Activated naive CD4-positive, alpha-beta T cell treated with anti-CD3 and anti-CD28 coated beads for 36 hours (primary cell): ENCODE measurements at regions not wholly inside any gene's neighbourhood (a gene's known extent, or its start where the extent isn't known, plus 50 kb on each side); places are given as distances from the start of the nearest gene placed in this dataset.

Experiments used
- CTCF ChIA-PET: fragments of 350-600 bp; sonication (Branson Sonifier 250); formaldehyde crosslinking; loops from one replicate; lab custom pipeline; 2021; ENCODE audit warnings: antibody characterized with exemption; lab: Charles Lee
- DNase-seq: peaks from one replicate; pipeline ENCODE4 v3.0.0-alpha.2; 2020
- H3K27ac Mint-ChIP-seq: one replicate; pipeline ENCODE4 v1.8.0; 2021; ENCODE audit warnings: mild to moderate bottlenecking, mixed read lengths
- H3K27me3 Mint-ChIP-seq: one replicate; pipeline ENCODE4 v1.8.0; 2021; ENCODE audit warnings: low read depth, mixed read lengths
- H3K36me3 Mint-ChIP-seq: one replicate; pipeline ENCODE4 v1.8.0; 2021; ENCODE audit warnings: low read depth, mixed read lengths
- H3K4me1 Mint-ChIP-seq: one replicate; pipeline ENCODE4 v1.8.0; 2021; ENCODE audit warnings: low read depth, mixed read lengths
- H3K4me3 Mint-ChIP-seq: one replicate; pipeline ENCODE4 v1.8.0; 2021; ENCODE audit warnings: mild to moderate bottlenecking, moderate library complexity, mixed read lengths
- H3K9me3 Mint-ChIP-seq: one replicate; pipeline ENCODE4 v1.8.0; 2021; ENCODE audit warnings: mixed read lengths
- intact Hi-C: fragments of 100-400 bp; cut with micrococcal nuclease; formaldehyde crosslinking; loops from one replicate; pipeline ENCODE4 v1.15.1; 2023

DNA sequence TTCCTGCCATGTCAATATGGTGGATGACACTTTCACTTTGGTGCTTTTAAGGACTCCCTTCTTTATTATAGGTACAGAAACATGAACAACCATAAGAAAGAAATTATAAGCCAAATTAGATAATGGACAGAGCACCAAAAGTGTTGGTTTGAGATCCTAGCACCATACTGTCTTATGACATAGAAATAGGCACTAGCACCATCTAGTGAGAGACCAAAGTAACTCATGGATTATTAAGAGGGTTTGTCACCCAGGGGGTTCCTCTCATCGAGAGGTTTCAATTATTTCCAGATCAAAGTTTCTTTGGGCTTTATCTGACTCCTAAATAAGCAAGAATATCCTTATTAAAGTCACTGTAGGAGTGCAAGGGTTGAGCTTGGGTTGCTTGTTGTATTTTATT, 153.0 kb upstream of the DIO2 start:
- intact Hi-C loops = no loop called here
- no peak overlapping the region for H3K27ac Mint-ChIP-seq
- H3K36me3 Mint-ChIP-seq = no peaks in the 10 kb centered on the region
- CTCF ChIA-PET = no interaction called here
- H3K27me3 Mint-ChIP-seq = no peaks in the 10 kb centered on the region
- no peak overlapping the region for H3K4me3 Mint-ChIP-seq
- no peak for DNase-seq
- no peaks in the 10 kb centered on the region for H3K4me1 Mint-ChIP-seq
- peaks cover 6% of the 10 kb centered on the region for H3K9me3 Mint-ChIP-seq

GRCh38 chr14:80358112-80358511, 146.8 kb upstream of the DIO2 start:
- H3K27ac Mint-ChIP-seq = no peak overlapping the region
- peaks cover 6% of the 10 kb centered on the region for H3K9me3 Mint-ChIP-seq
- H3K4me3 Mint-ChIP-seq = no peak overlapping the region
- no peak for DNase-seq
- CTCF ChIA-PET = no interaction called here
- H3K4me1 Mint-ChIP-seq = no peaks in the 10 kb centered on the region
- H3K27me3 Mint-ChIP-seq = no peaks in the 10 kb centered on the region
- intact Hi-C loops = no loop called here
- no peaks in the 10 kb centered on the region for H3K36me3 Mint-ChIP-seq

- H3K27ac Mint-ChIP-seq = no peak overlapping the region
- no peaks in the 10 kb centered on the region for H3K36me3 Mint-ChIP-seq
- H3K9me3 Mint-ChIP-seq = peaks cover 4% of the 10 kb centered on the region
- H3K4me3 Mint-ChIP-seq = no peak overlapping the region
- no peaks in the 10 kb centered on the region for H3K27me3 Mint-ChIP-seq
- intact Hi-C loops = no loop called here
- CTCF ChIA-PET = no interaction called here
- no peaks in the 10 kb centered on the region for H3K4me1 Mint-ChIP-seq
- no peak for DNase-seq
These were observed 145.1 kb upstream of the DIO2 start for GRCh38 chr14:80356413-80356812.

DNA sequence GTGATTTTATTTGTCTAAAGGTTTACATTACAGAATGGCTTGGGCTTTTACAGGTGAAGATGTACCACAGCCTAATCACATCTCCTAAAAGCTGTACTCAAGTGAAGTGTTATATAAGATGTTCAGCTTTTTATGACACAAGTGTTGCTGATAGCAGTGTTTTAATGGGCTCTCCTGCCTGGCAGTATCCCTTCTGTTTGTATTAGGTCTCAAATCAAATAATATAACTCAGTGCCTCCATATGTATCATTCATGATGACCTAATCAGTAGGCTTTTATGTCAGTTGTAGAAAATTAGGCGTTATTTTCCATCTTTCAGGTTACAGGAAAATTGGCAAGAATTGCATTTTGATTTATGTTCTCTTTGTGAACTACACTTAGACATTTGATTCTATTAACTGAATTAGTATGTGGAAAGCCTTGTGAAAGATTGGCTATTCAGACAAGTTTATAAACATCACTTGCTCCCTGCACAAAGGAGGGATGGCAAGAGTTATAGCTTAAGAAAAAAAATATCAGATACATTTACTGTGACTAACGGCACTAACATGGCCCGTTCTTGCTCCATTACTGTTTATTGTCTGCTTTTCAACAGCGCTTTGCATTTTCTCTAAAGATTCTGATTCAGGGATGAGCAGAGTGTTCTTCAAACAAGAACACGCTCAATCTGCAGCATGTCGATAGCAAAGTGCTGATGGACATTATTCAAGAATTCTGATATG, 143.7 kb upstream of the DIO2 start:
- H3K4me3 Mint-ChIP-seq = no peak overlapping the region
- peaks cover 2% of the 10 kb centered on the region for H3K9me3 Mint-ChIP-seq
- DNase-seq = no peak
- CTCF ChIA-PET = no interaction called here
- H3K36me3 Mint-ChIP-seq = no peaks in the 10 kb centered on the region
- H3K4me1 Mint-ChIP-seq = no peaks in the 10 kb centered on the region
- H3K27ac Mint-ChIP-seq = no peak overlapping the region
- no peaks in the 10 kb centered on the region for H3K27me3 Mint-ChIP-seq
- intact Hi-C loops = no loop called here

GRCh38 chr14:80352471-80352870, 141.2 kb upstream of the DIO2 start:
- CTCF ChIA-PET = interaction anchor here (0.7 kb wide), 1 partner anchor 13 kb away, joined by 3 read pairs; no protein-coding TSS in a partner anchor
- Mint-ChIP-seq H3K27ac (no peak overlapping the region), H3K4me1 (no peaks in the 10 kb centered on the region), H3K9me3 (no peaks in the 10 kb centered on the region), H3K4me3 (no peak overlapping the region), H3K36me3 (no peaks in the 10 kb centered on the region), H3K27me3 (no peaks in the 10 kb centered on the region)
- intact Hi-C loops = no loop called here
- no peak for DNase-seq

DNA sequence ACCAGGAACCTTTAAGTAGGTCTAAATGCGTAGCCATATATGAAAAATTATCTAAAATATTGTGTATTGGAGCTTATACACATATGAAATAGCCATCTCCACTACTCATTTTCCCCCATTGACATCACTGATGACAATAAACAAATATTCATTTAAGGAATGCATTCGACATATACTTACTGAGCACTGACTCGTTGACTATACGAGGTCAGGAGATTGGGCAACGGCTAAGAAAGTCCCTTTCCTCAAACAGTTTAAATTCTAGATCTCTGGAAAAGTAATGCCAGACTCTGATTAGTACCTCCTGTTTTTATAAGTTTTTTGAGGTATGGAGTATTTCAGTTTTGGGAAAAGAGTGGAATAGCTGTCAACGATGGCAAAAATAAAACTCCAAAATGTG, 139.4 kb upstream of the DIO2 start:
- no peak for DNase-seq
- Mint-ChIP-seq H3K27me3 (no peaks in the 10 kb centered on the region), H3K9me3 (no peaks in the 10 kb centered on the region), H3K36me3 (no peaks in the 10 kb centered on the region), H3K4me1 (no peaks in the 10 kb centered on the region), H3K27ac (no peak overlapping the region), H3K4me3 (no peak overlapping the region)
- CTCF ChIA-PET = no interaction called here
- intact Hi-C loops = no loop called here

- H3K9me3 Mint-ChIP-seq = no peaks in the 10 kb centered on the region
- H3K4me1 Mint-ChIP-seq = no peaks in the 10 kb centered on the region
- no peak overlapping the region for H3K27ac Mint-ChIP-seq
- intact Hi-C loops = no loop called here
- no peak for DNase-seq
- H3K4me3 Mint-ChIP-seq = no peak overlapping the region
- CTCF ChIA-PET = no interaction called here
- H3K27me3 Mint-ChIP-seq = no peaks in the 10 kb centered on the region
- no peaks in the 10 kb centered on the region for H3K36me3 Mint-ChIP-seq
These were observed 135.1 kb upstream of the DIO2 start for GRCh38 chr14:80346395-80346794.

GRCh38 chr14:80344208-80344607, 132.9 kb upstream of the DIO2 start:
- no peaks in the 10 kb centered on the region for H3K36me3 Mint-ChIP-seq
- H3K4me3 Mint-ChIP-seq = no peak overlapping the region
- no peaks in the 10 kb centered on the region for H3K4me1 Mint-ChIP-seq
- H3K27ac Mint-ChIP-seq = no peak overlapping the region
- intact Hi-C loops = no loop called here
- CTCF ChIA-PET = interaction anchor here (0.6 kb wide), 1 partner anchor 101 kb away, joined by 3 read pairs; no protein-coding TSS in a partner anchor
- H3K27me3 Mint-ChIP-seq = no peaks in the 10 kb centered on the region
- DNase-seq = no peak
- peaks cover 2% of the 10 kb centered on the region for H3K9me3 Mint-ChIP-seq

DNA sequence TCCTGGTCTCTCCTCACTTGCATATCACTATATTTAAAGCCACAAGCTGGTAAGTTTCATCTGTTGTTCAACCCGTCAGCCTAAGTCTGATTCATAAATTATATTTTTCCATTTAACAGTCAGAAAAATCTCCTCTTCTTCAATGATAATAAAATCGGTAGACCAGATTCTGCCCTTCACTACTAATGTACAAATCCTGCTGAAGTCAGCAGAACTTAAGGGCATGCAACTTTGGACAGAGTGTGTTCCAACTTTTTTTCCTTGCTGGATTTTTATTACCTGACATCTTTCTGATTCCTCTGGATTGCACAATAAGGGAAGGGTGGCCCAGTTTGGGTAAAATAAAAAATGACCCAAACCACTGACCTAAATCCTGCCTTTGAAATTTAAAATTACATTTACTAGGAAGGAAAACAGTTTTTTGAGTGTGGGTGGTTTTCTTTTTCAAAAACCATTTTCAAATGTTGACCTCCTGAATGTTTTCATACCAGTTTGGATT, 125.4 kb upstream of the DIO2 start:
- Mint-ChIP-seq H3K4me3 (no peak overlapping the region), H3K27me3 (no peaks in the 10 kb centered on the region), H3K4me1 (no peaks in the 10 kb centered on the region), H3K9me3 (peaks cover 7% of the 10 kb centered on the region), H3K36me3 (no peaks in the 10 kb centered on the region), H3K27ac (no peak overlapping the region)
- CTCF ChIA-PET = interaction anchor here (0.6 kb wide), 1 partner anchor 302 kb away, joined by 3 read pairs; no protein-coding TSS in a partner anchor
- intact Hi-C loops = no loop called here
- no peak for DNase-seq

DNA sequence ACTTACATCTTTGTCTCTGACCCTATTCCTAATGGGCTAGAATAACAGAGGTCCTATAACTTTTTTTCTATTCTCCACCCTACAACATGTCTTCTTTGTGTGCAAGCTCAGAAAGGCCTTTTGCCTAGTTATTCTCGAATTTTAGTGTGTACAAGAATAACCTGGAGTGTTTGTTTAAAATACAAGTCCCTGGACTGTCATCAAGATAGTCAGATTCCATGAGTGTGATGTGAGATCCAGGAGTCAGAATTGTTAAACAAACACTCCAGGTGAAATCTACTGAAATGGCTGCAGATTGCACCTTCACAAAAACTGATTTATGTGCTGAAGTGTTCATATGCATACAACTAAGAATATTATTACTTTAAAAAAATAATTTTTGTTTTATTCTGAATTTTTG, 114.4 kb upstream of the DIO2 start:
- H3K27ac Mint-ChIP-seq = no peak overlapping the region
- CTCF ChIA-PET = no interaction called here
- H3K27me3 Mint-ChIP-seq = no peaks in the 10 kb centered on the region
- H3K9me3 Mint-ChIP-seq = peaks cover 8% of the 10 kb centered on the region
- no peaks in the 10 kb centered on the region for H3K36me3 Mint-ChIP-seq
- intact Hi-C loops = no loop called here
- H3K4me3 Mint-ChIP-seq = no peak overlapping the region
- no peaks in the 10 kb centered on the region for H3K4me1 Mint-ChIP-seq
- DNase-seq = no peak

GRCh38 chr14:80325112-80325511, 113.8 kb upstream of the DIO2 start:
- Mint-ChIP-seq H3K36me3 (no peaks in the 10 kb centered on the region), H3K27me3 (no peaks in the 10 kb centered on the region), H3K4me1 (no peaks in the 10 kb centered on the region), H3K9me3 (peaks cover 8% of the 10 kb centered on the region), H3K27ac (no peak overlapping the region), H3K4me3 (no peak overlapping the region)
- CTCF ChIA-PET = no interaction called here
- no peak for DNase-seq
- intact Hi-C loops = no loop called here

GRCh38 chr14:80324649-80325048, 113.3 kb upstream of the DIO2 start:
- CTCF ChIA-PET = interaction anchor here (0.6 kb wide), 1 partner anchor 12 kb away, joined by 3 read pairs; no protein-coding TSS in a partner anchor
- Mint-ChIP-seq H3K4me3 (no peak overlapping the region), H3K27ac (no peak overlapping the region), H3K4me1 (no peaks in the 10 kb centered on the region), H3K36me3 (no peaks in the 10 kb centered on the region), H3K9me3 (peaks cover 12% of the 10 kb centered on the region), H3K27me3 (no peaks in the 10 kb centered on the region)
- intact Hi-C loops = no loop called here
- no peak for DNase-seq

GRCh38 chr14:80323038-80323665, 111.8 kb upstream of the DIO2 start:
- CTCF ChIA-PET = no interaction called here
- Mint-ChIP-seq H3K27ac (no peak overlapping the region), H3K4me3 (no peak overlapping the region), H3K4me1 (no peaks in the 10 kb centered on the region), H3K36me3 (no peaks in the 10 kb centered on the region), H3K9me3 (peaks cover 17% of the 10 kb centered on the region), H3K27me3 (no peaks in the 10 kb centered on the region)
- DNase-seq = no peak
- intact Hi-C loops = no loop called here
